Activated CD8-positive, alpha-beta memory T cell treated with anti-CD3 and anti-CD28 coated beads, Interleukin-2, amount 50 U/mL, for 24 hours (primary cell): ENCODE measurements at regions not wholly inside any gene's neighbourhood (a gene's known extent, or its start where the extent isn't known, plus 50 kb on each side); places are given as distances from the start of the nearest gene placed in this dataset.

Source experiments
- DNase-seq: peaks from one replicate; pipeline ENCODE4 v3.0.0-alpha.2; 2020; ENCODE audit errors: extremely low read depth

- DNase-seq = no peak
Observed at GRCh38 chr2:24439971-24440340, 51.1 kb upstream of the NCOA1 start.

GRCh38 chr2:24439280-24439970 is 51.6 kb upstream of the NCOA1 start:
- DNase-seq = no peak

GRCh38 chr2:24438106-24438505 is 52.9 kb upstream of the NCOA1 start:
- DNase-seq = no peak

- DNase-seq = no peak
Observed at GRCh38 chr2:24435391-24436316, 55.4 kb upstream of the NCOA1 start.

- no peak for DNase-seq
Observed at GRCh38 chr2:24434541-24434940, 56.5 kb upstream of the NCOA1 start.

- no peak for DNase-seq
Observed at GRCh38 chr2:24432735-24433134, 58.3 kb upstream of the NCOA1 start.

GRCh38 chr2:24432121-24432520 is 58.9 kb upstream of the NCOA1 start:
- DNase-seq = no peak

- DNase-seq = no peak
Observed at GRCh38 chr2:24429197-24430074, 61.6 kb upstream of the NCOA1 start.

GRCh38 chr2:24424387-24424786 is 64.1 kb upstream of the ITSN2 start:
- no peak for DNase-seq

- no peak for DNase-seq
Observed at GRCh38 chr2:24423095-24423494, 62.8 kb upstream of the ITSN2 start.

GRCh38 chr2:24421668-24422067 is 61.3 kb upstream of the ITSN2 start:
- peak; percentile 29 for DNase-seq

GRCh38 chr2:24420373-24420772 is 60.0 kb upstream of the ITSN2 start:
- no peak for DNase-seq

GRCh38 chr2:24418166-24418841 is 58.0 kb upstream of the ITSN2 start:
- no peak for DNase-seq

- no peak for DNase-seq
Observed at GRCh38 chr2:24412812-24413211, 52.5 kb upstream of the ITSN2 start.

GRCh38 chr2:24411488-24412151 is 51.3 kb upstream of the ITSN2 start:
- DNase-seq = no peak

- DNase-seq = no peak
Observed at GRCh38 chr2:24410976-24411375, 50.6 kb upstream of the ITSN2 start.

- DNase-seq = no peak
Observed at GRCh38 chr2:24409700-24410556, 49.6 kb upstream of the ITSN2 start.
